CD4-positive, alpha-beta T cell (primary cell): ENCODE measurements at regions not wholly inside any gene's neighbourhood (a gene's known extent, or its start where the extent isn't known, plus 50 kb on each side); places are given as distances from the start of the nearest gene placed in this dataset.

ENCODE experiments used
- ATAC-seq: fragments of 200-7000 bp; cut with Tn5 transposase; one replicate; pipeline ENCODE4 v1.10.0; 2022; ENCODE audit warnings: mild to moderate bottlenecking; ENCODE audit not compliant: poor library complexity
- CTCF ChIA-PET: fragments of 350-600 bp; sonication (Branson Sonifier 250); formaldehyde crosslinking; loops from one replicate; lab custom pipeline; 2021; ENCODE audit warnings: antibody characterized with exemption, inconsistent platforms; lab: Charles Lee
- POLR2A ChIA-PET: fragments of 350-600 bp; sonication (Branson Sonifier 250); formaldehyde crosslinking; loops from one replicate; lab custom pipeline; 2021; ENCODE audit warnings: antibody characterized with exemption, inconsistent platforms; lab: Charles Lee
- DNase-seq, 14 experiments: peaks; one replicate each; pipeline ENCODE4 v3.0.0-alpha.2; 2013 to 2020; ENCODE audit warnings: mixed read lengths in 2 of 14
- H3K27ac ChIP-seq, 2 donors: one replicate each; pipeline versions ENCODE4 v1.5.1 to v1.7.0; 2013; ENCODE audit warnings: low read length in 2 of 2, low read depth in 1 of 2, mild to moderate bottlenecking in 1 of 2
- H3K27me3 ChIP-seq, 2 experiments: 1 replicate in 1 of 2; 2 replicates in 1 of 2; pipeline versions ENCODE4 v1.6.1 to v1.7.0; 2013; ENCODE audit warnings: low read length in 2 of 2, control low read depth in 1 of 2, mild to moderate bottlenecking in 1 of 2, moderate library complexity in 1 of 2; ENCODE audit not compliant: insufficient read depth in 2 of 2, control insufficient read depth in 1 of 2
- H3K36me3 ChIP-seq: one replicate; pipeline ENCODE4 v1.6.1; 2013; ENCODE audit warnings: low read length, control low read depth; ENCODE audit not compliant: insufficient read depth
- H3K4me1 ChIP-seq: one replicate; pipeline ENCODE4 v1.6.1; 2013; ENCODE audit warnings: low read length, control low read depth; ENCODE audit not compliant: insufficient read depth
- H3K4me3 ChIP-seq: one replicate; pipeline ENCODE4 v1.5.1; 2013; ENCODE audit warnings: mild to moderate bottlenecking, low read length, moderate library complexity
- H3K9me3 ChIP-seq, 2 experiments: 1 replicate in 1 of 2; 2 replicates in 1 of 2; pipeline versions ENCODE4 v1.6.1 to v1.7.0; 2013; ENCODE audit warnings: low read length in 2 of 2, mild to moderate bottlenecking in 2 of 2, control low read depth in 1 of 2, moderate library complexity in 1 of 2; ENCODE audit not compliant: control insufficient read depth in 1 of 2, insufficient read depth in 1 of 2
- H3K27ac Mint-ChIP-seq: one replicate; pipeline ENCODE4 v1.8.0; 2020; ENCODE audit warnings: mixed read lengths
- H3K27me3 Mint-ChIP-seq: one replicate; pipeline ENCODE4 v1.8.0; 2021; ENCODE audit warnings: mixed read lengths
- H3K36me3 Mint-ChIP-seq: one replicate; pipeline ENCODE4 v1.8.0; 2021; ENCODE audit warnings: low read depth, mixed read lengths
- H3K4me1 Mint-ChIP-seq: one replicate; pipeline ENCODE4 v1.8.0; 2021; ENCODE audit warnings: low read depth, mixed read lengths
- H3K4me3 Mint-ChIP-seq: one replicate; pipeline ENCODE4 v1.8.0; 2020; ENCODE audit warnings: mild to moderate bottlenecking, mixed read lengths
- H3K9me3 Mint-ChIP-seq: one replicate; pipeline ENCODE4 v1.8.0; 2020; ENCODE audit warnings: mixed read lengths
- CTCF ChIP-seq: fragments of 200-600 bp; IDR thresholded peaks from one replicate; pipeline ENCODE4 v1.8.0; 2022; ENCODE audit warnings: antibody characterized with exemption, mild to moderate bottlenecking
- intact Hi-C, 2 experiments: fragments of 100-400 bp; cut with DNase I in 1 of 2; cut with micrococcal nuclease in 1 of 2; formaldehyde crosslinking; loops; one replicate each; pipeline versions ENCODE4 v1.15.1 to v1.9.0; 2023 to 2025; cut with DNase I, micrococcal nuclease

DNA sequence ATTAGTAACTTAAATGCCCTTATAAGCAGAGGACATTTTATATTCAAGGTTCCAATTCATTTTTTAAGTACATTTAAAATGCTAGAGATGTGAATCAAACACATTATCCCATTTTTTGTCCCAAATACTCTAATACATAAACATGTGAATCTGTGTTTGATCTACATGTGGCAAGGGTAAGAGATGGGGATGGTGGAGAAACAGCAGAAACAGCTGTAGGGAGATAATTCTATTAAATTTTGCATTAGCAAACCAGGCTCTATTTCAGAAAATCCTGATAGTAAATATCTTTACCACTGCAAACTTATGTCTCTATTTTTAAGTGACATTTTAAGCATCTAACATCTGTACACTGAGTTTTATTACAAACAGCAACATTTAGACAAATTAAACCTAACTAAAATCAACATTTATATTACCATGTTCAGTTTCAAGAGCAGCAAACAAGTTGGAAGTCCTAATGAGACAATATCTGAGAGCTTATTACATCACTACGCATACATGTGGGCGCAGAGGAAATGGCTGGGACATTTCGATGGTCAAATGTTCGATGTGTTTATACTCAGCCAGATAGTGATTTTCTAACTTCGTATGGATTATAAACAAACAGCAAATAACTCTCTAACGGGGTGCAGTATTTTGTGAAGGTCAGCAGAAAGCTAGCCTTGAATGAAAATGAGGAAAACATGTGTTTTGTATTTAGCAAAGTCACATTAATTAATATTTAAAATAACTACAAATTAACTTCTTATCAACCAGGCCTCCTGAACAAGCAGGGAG lies 165.1 kb downstream of the GJA1 start:
- Histone ChIP-seq H3K27ac (no peak overlapping the region), H3K4me1 (no peaks in the 10 kb centered on the region), H3K36me3 (no peaks in the 10 kb centered on the region), H3K9me3 (peaks cover 0 to 7% of the 10 kb centered on the region in 2 experiments), H3K4me3 (no peak overlapping the region), H3K27me3 (no peaks in the 10 kb centered on the region)
- intact Hi-C loops = no loop called here
- CTCF ChIA-PET = no interaction called here
- H3K4me3 Mint-ChIP-seq = no peak overlapping the region
- H3K36me3 Mint-ChIP-seq = no peaks in the 10 kb centered on the region
- POLR2A ChIA-PET = no interaction called here
- no peak for ATAC-seq
- DNase-seq = no peak
- no peak for TF ChIP-seq CTCF
- no peak overlapping the region for H3K27ac Mint-ChIP-seq
- H3K9me3 Mint-ChIP-seq = no peaks in the 10 kb centered on the region
- H3K27me3 Mint-ChIP-seq = no peaks in the 10 kb centered on the region
- no peaks in the 10 kb centered on the region for H3K4me1 Mint-ChIP-seq

DNA sequence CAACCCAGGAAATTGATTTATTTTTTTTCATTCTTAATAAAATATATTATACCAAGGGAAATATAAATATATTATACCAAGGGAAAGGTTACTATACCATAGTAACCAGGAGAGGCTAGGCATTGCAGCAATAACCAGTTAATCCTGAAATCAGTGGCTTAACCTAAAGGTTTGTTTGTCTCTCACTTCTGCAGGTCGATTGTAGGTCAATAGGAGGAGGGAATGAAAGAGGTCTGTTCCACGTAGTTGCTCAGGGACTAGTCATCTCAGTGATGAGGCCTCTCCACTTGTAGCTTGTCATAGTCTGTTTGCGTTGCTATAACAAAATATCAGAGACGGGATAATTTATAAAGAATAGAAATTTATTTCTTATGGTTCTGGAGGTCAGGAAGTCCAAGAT lies 168.0 kb downstream of the GJA1 start:
- H3K27me3 Mint-ChIP-seq = no peaks in the 10 kb centered on the region
- no peaks in the 10 kb centered on the region for H3K4me1 ChIP-seq
- H3K4me1 Mint-ChIP-seq = no peaks in the 10 kb centered on the region
- DNase-seq (no peak), ATAC-seq (no peak)
- POLR2A ChIA-PET = no interaction called here
- no peaks in the 10 kb centered on the region for H3K36me3 ChIP-seq
- no peaks in the 10 kb centered on the region for H3K36me3 Mint-ChIP-seq
- no peaks in the 10 kb centered on the region for H3K9me3 Mint-ChIP-seq
- CTCF ChIA-PET = interaction anchor here (0.6 kb wide), 1 partner anchor 201 kb away, joined by 3 read pairs; no protein-coding TSS in a partner anchor
- H3K27ac ChIP-seq = no peak overlapping the region
- intact Hi-C loops = no loop called here
- no peak overlapping the region for H3K4me3 Mint-ChIP-seq
- no peak for TF ChIP-seq CTCF
- no peaks in the 10 kb centered on the region for H3K9me3 ChIP-seq
- no peak overlapping the region for H3K27ac Mint-ChIP-seq
- H3K27me3 ChIP-seq = no peaks in the 10 kb centered on the region
- H3K4me3 ChIP-seq = no peak overlapping the region

GRCh38 chr6:121607721-121608120 lies 172.3 kb downstream of the GJA1 start:
- intact Hi-C loops = no loop called here
- H3K27ac ChIP-seq = no peak overlapping the region
- CTCF ChIA-PET = no interaction called here
- no peak for DNase-seq
- POLR2A ChIA-PET = no interaction called here
- H3K9me3 ChIP-seq = no peaks in the 10 kb centered on the region
- Mint-ChIP-seq H3K27me3 (no peaks in the 10 kb centered on the region), H3K4me3 (no peak overlapping the region), H3K27ac (no peak overlapping the region), H3K36me3 (no peaks in the 10 kb centered on the region), H3K4me1 (no peaks in the 10 kb centered on the region), H3K9me3 (no peaks in the 10 kb centered on the region)
- no peak overlapping the region for H3K4me3 ChIP-seq
- H3K4me1 ChIP-seq = no peaks in the 10 kb centered on the region
- no peaks in the 10 kb centered on the region for H3K36me3 ChIP-seq
- ATAC-seq = no peak
- TF ChIP-seq CTCF = no peak
- H3K27me3 ChIP-seq = no peaks in the 10 kb centered on the region
